Thyroid gland (tissue), 4 donors: ENCODE measurements at regions not wholly inside any gene's neighbourhood (a gene's known extent, or its start where the extent isn't known, plus 50 kb on each side); places are given as distances from the start of the nearest gene placed in this dataset.

Experiments used
- DNase-seq, 2 donors: peaks; one replicate each; pipeline ENCODE4 v3.0.0-alpha.2; 2019
- H3K27ac ChIP-seq, 3 donors: fragments of 200-600 bp; sonication (generic); 1 replicate in 2 of 3; 2 replicates in 1 of 3; pipeline ENCODE4 v1.5.1; 2016 to 2019; ENCODE audit warnings: mild to moderate bottlenecking in 1 of 3, moderate library complexity in 1 of 3
- H3K27me3 ChIP-seq: fragments of 200-600 bp; sonication (generic); one replicate; pipeline ENCODE4 v1.5.1; 2019
- H3K36me3 ChIP-seq, 2 donors: fragments of 200-600 bp; sonication (generic); one replicate each; pipeline ENCODE4 v1.5.1; 2016 to 2019
- H3K4me1 ChIP-seq, 2 donors: fragments of 200-600 bp; sonication (generic); one replicate each; pipeline ENCODE4 v1.5.1; 2017 to 2019
- H3K4me3 ChIP-seq, 3 donors: fragments of 200-600 bp; sonication (generic); replicated peaks in 1 of 3; 1 replicate in 2 of 3; 2 replicates in 1 of 3; pipeline ENCODE4 v1.5.1; 2016; ENCODE audit warnings: mild to moderate bottlenecking in 1 of 3
- H3K9me3 ChIP-seq: fragments of 200-600 bp; sonication (generic); one replicate; pipeline ENCODE4 v1.5.1; 2017
- POLR2A ChIP-seq, 2 donors: fragments of 450-650 bp; IDR thresholded peaks; one replicate each; pipeline ENCODE4 v1.6.1; 2017; ENCODE audit warnings: antibody characterized with exemption in 2 of 2, mild to moderate bottlenecking in 2 of 2, moderate library complexity in 1 of 2
- WGBS, 2 donors: methylation state at CpG; one replicate each; pipeline ENCODE4 v1.1.5; 2017; 5-methylcytosine and 5-hydroxymethylcytosine counted together
- intact Hi-C: fragments of 100-400 bp; cut with DNase I; formaldehyde crosslinking; loops from one replicate; pipeline ENCODE4 v1.15.1; 2023
- TF ChIP-seq, protein P1 (sequence below), 6 experiments: fragments of 200-600 bp in 3 of 6; fragments of 450-650 bp in 3 of 6; sonication (generic) in 3 of 6; IDR thresholded peaks; one replicate each; pipeline ENCODE4 v1.5.1; 2016 to 2019; ENCODE audit warnings: antibody characterized with exemption in 6 of 6, mild to moderate bottlenecking in 2 of 6, inconsistent platforms in 1 of 6, moderate library complexity in 1 of 6

DNA sequence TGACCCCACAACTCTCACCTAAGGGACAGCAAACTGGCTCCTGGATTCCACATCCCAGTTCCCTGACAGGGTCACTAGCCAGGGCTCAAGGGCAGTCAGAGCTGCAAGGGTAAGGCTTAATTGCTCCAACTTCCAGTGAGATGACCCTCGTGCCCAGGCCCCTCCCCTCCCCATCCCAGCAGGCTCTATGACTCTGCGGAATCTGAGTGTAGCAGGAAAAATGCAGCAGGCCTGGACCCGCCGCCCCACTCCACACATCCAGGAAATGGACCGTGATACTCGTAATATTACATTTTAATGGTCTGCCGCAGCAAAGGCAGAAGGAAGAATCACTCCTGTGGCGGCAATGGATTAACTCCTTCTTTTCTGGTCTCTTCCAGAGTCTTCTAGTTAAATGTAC, 91.7 kb upstream of the CHST15 start:
- TF ChIP-seq, protein P1, sequence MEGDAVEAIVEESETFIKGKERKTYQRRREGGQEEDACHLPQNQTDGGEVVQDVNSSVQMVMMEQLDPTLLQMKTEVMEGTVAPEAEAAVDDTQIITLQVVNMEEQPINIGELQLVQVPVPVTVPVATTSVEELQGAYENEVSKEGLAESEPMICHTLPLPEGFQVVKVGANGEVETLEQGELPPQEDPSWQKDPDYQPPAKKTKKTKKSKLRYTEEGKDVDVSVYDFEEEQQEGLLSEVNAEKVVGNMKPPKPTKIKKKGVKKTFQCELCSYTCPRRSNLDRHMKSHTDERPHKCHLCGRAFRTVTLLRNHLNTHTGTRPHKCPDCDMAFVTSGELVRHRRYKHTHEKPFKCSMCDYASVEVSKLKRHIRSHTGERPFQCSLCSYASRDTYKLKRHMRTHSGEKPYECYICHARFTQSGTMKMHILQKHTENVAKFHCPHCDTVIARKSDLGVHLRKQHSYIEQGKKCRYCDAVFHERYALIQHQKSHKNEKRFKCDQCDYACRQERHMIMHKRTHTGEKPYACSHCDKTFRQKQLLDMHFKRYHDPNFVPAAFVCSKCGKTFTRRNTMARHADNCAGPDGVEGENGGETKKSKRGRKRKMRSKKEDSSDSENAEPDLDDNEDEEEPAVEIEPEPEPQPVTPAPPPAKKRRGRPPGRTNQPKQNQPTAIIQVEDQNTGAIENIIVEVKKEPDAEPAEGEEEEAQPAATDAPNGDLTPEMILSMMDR (IDR thresholded peaks at IDR 0.05): no peak
- no peak for TF ChIP-seq POLR2A (IDR thresholded peaks at IDR 0.05)
- H3K4me1 ChIP-seq: no peaks in the 10 kb centered on the region
- 58 to 78% methylated on average over 8 of the region's 8 CpGs for WGBS, 2 donors
- H3K27me3 ChIP-seq: no peaks in the 10 kb centered on the region
- no peak overlapping the region for H3K4me3 ChIP-seq
- no peak for DNase-seq
- no peaks in the 10 kb centered on the region for H3K9me3 ChIP-seq
- no peaks in the 10 kb centered on the region for H3K36me3 ChIP-seq
- H3K27ac ChIP-seq: no peak overlapping the region
- intact Hi-C loops: no loop called here

DNA sequence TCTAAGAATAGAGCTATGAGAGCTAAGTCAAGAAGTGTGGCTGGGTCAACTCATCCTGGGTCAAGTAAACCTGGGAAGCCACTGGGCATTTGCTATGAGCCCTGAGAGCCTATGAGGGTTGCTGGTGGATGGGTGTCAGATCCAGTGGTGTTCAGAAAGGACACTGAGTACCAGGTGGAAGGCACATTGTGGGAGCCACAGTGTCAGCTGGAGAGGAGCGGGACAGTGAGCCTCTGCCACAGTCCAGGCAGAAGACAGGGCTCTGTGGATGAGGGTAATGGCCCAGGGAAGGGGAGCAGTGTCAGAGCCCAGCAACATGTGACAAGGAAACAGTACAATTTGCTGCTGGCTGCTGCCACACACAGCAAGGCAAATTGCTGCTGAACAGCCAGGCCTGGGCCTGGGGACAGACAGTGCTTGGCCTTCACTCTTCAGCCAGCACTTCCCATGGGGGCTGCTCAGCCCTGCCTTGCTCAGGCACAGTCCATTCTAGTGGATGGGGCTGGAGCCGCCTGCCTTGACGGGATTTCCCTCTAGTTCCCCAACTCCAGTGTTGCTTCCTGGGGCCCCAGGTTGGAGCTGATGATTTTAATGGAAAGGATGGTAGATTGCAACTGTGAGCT, 90.9 kb upstream of the CHST15 start:
- no peaks in the 10 kb centered on the region for H3K4me1 ChIP-seq
- 83 to 91% methylated on average over 3 of the region's 3 CpGs for WGBS, 2 donors
- TF ChIP-seq, protein P1 (IDR thresholded peaks at IDR 0.05): no peak
- TF ChIP-seq POLR2A (IDR thresholded peaks at IDR 0.05): no peak
- H3K9me3 ChIP-seq: no peaks in the 10 kb centered on the region
- intact Hi-C loops: no loop called here
- H3K27me3 ChIP-seq: no peaks in the 10 kb centered on the region
- no peak overlapping the region for H3K4me3 ChIP-seq
- no peak overlapping the region for H3K27ac ChIP-seq
- no peaks in the 10 kb centered on the region for H3K36me3 ChIP-seq
- no peak for DNase-seq

DNA sequence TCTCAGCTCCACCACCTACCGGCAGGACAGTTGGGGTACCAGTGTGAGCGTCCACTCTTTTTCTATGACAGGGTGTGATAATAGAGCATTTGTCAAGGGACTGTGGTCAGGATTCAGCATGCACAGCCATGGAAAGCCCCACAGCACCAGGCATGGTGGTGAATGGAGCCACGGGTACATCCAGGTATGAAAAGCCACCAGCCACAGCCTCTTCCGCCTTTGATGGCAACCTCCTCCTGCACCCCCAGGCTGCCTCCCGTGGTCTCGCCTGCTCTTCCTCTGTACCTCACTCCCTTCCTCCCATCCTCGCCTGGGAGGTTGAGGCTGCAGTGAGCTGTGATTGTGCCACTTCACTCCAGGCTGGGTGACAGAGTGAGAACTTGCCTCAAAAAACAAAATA, 90.2 kb upstream of the CHST15 start:
- intact Hi-C loops: no loop called here
- Histone ChIP-seq H3K27me3 (no peaks in the 10 kb centered on the region), H3K4me3 (no peak overlapping the region), H3K4me1 (no peaks in the 10 kb centered on the region), H3K36me3 (no peaks in the 10 kb centered on the region), H3K27ac (no peak overlapping the region), H3K9me3 (no peaks in the 10 kb centered on the region)
- 95 to 98% methylated on average over 7 of the region's 7 CpGs for WGBS, 2 donors
- DNase-seq: no peak
- TF ChIP-seq, protein P1 (IDR thresholded peaks at IDR 0.05): no peak
- TF ChIP-seq POLR2A (IDR thresholded peaks at IDR 0.05): no peak

DNA sequence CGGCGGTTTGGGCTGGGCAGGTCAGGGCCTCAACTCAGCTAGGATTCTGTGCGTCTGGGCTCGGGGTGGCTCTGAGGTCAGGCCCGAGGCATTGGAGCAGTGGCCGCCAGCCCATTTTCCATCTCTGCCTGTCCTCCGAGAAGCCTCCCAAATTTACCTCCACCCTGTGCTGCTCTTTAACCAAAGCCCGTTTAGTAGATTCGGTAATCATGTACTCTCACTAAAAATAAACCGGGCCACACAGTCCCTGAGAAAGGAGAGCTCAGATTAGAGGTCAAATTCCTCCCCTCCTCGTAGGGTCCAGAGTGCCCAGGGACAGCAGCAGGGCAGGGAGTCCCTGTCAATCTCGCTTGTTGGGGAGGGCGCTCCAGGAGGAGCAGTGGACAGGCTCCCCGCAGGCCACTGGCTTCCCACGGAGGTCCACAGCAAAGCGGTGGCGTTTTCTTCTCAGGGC, 88.7 kb upstream of the CHST15 start:
- Histone ChIP-seq H3K27me3 (no peaks in the 10 kb centered on the region), H3K36me3 (no peaks in the 10 kb centered on the region), H3K9me3 (no peaks in the 10 kb centered on the region), H3K27ac (no peak overlapping the region), H3K4me1 (no peaks in the 10 kb centered on the region), H3K4me3 (no peak overlapping the region)
- WGBS, 2 donors: 79 to 98% methylated on average over 13 to 17 of the region's 17 CpGs
- TF ChIP-seq POLR2A (IDR thresholded peaks at IDR 0.05): no peak
- TF ChIP-seq, protein P1 (IDR thresholded peaks at IDR 0.05): no peak
- intact Hi-C loops: no loop called here
- no peak for DNase-seq

DNA sequence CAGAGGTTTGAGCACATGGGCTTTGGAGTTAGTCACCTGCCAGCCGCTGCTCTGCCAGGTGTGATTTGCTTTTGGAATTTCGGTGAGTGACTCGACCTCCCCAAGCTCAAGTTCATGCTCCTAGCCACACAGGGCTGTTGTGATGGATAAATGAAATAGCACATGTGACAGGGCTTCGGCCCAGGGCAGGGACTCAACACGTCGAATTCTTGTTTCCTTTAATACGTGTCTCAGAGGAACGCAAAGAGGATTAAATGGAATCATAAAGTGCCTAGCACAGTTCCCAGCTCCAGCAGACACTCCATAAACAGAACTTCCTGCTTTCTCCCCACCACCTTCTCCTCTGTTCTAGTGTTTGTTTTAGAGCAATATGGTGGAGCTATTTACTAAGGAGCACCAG, 88.3 kb upstream of the CHST15 start:
- TF ChIP-seq, protein P1 (IDR thresholded peaks at IDR 0.05): no peak

More for the DNA sequence above, 88.3 kb upstream of the CHST15 start:
- no peaks in the 10 kb centered on the region for H3K27me3 ChIP-seq
- H3K9me3 ChIP-seq: no peaks in the 10 kb centered on the region
- H3K36me3 ChIP-seq: no peaks in the 10 kb centered on the region
- H3K27ac ChIP-seq: no peak overlapping the region
- DNase-seq: no peak
- no peak overlapping the region for H3K4me3 ChIP-seq
- 90 to 93% methylated on average over 8 of the region's 8 CpGs for WGBS, 2 donors
- intact Hi-C loops: no loop called here
- H3K4me1 ChIP-seq: no peaks in the 10 kb centered on the region
